ENCODE measurements at regions not wholly inside any gene's neighbourhood (a gene's known extent, or its start where the extent isn't known, plus 50 kb on each side); places are given as distances from the start of the nearest gene placed in this dataset.

DNA sequence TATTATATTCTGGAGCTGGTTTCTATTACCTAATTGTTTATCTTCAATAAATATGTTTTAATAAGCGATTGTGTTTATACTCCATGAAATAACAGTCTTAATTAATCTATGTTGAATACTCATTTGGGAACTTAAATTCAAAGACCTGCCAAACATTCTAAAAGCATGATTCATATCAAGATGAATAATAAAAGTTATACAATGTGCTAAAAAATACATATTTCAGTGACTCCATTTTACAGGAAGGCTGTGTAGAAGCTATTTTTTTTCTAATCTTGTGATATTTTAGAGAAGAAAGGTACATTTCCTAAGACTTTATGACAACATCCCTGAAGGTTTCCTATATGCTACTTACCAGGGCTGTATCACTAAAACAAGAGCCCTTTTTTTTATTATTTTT is 417.9 kb downstream of the NFIB start:
- TF ChIP-seq, protein P1, sequence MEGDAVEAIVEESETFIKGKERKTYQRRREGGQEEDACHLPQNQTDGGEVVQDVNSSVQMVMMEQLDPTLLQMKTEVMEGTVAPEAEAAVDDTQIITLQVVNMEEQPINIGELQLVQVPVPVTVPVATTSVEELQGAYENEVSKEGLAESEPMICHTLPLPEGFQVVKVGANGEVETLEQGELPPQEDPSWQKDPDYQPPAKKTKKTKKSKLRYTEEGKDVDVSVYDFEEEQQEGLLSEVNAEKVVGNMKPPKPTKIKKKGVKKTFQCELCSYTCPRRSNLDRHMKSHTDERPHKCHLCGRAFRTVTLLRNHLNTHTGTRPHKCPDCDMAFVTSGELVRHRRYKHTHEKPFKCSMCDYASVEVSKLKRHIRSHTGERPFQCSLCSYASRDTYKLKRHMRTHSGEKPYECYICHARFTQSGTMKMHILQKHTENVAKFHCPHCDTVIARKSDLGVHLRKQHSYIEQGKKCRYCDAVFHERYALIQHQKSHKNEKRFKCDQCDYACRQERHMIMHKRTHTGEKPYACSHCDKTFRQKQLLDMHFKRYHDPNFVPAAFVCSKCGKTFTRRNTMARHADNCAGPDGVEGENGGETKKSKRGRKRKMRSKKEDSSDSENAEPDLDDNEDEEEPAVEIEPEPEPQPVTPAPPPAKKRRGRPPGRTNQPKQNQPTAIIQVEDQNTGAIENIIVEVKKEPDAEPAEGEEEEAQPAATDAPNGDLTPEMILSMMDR (IDR thresholded peaks at IDR 0.05) = no peak
- no peak for TF ChIP-seq POLR2A (IDR thresholded peaks at IDR 0.05)

Measured in thyroid gland (tissue), 4 donors.